IMR-90 (cell line): ENCODE measurements at regions not wholly inside any gene's neighbourhood (a gene's known extent, or its start where the extent isn't known, plus 50 kb on each side); places are given as distances from the start of the nearest gene placed in this dataset.

ENCODE experiments used
- ATAC-seq: fragments of 200-7000 bp; cut with Tn5 transposase; 2 replicates; pipeline ENCODE4 v1.9.1; 2020; ENCODE audit warnings: low read depth, mild to moderate bottlenecking, moderate library complexity
- BruUV-seq: library from RNA; stranded (reverse); fragments of 400-500 nt; replicated peaks from 2 replicates; lab custom pipeline; 2021; lab: Mats Ljungman, UMichigan
- CTCF ChIA-PET: fragments of 300-600 bp; formaldehyde crosslinking; extraction: SDS; loops from one replicate; lab custom pipeline; 2021; ENCODE audit warnings: antibody characterized with exemption; lab: Yijun Ruan, JAX
- POLR2A ChIA-PET: fragments of 300-600 bp; sonication (Branson Sonifier 250); formaldehyde crosslinking; loops from one replicate; lab custom pipeline; 2022; ENCODE audit warnings: antibody characterized with exemption; ENCODE audit not compliant: unreplicated experiment; lab: Charles Lee
- DNase-seq: peaks from one replicate; pipeline ENCODE4 v3.0.0; 2013
- H2AFZ ChIP-seq: replicated peaks from 2 replicates; pipeline ENCODE3; 2013; ENCODE audit warnings: low read length, mild to moderate bottlenecking; ENCODE audit not compliant: poor library complexity
- H2AK5ac ChIP-seq: 2 replicates; pipeline ENCODE4 v1.6.1; 2013; ENCODE audit warnings: low read depth, low read length, inconsistent platforms
- H2AK9ac ChIP-seq: replicated peaks from 2 replicates; pipeline ENCODE3; 2013; ENCODE audit warnings: mild to moderate bottlenecking, low read depth, low read length, moderate library complexity; ENCODE audit not compliant: poor library complexity
- H2BK120ac ChIP-seq: 2 replicates; pipeline ENCODE4 v1.6.1; 2013; ENCODE audit warnings: low read depth, low read length, inconsistent platforms
- H2BK15ac ChIP-seq: 3 replicates; pipeline ENCODE4 v1.6.1; 2013; ENCODE audit warnings: low read depth, low read length, inconsistent platforms
- H2BK20ac ChIP-seq: 2 replicates; pipeline ENCODE4 v1.6.1; 2013; ENCODE audit warnings: low read depth, mild to moderate bottlenecking, inconsistent platforms, low read length, moderate library complexity
- H2BK5ac ChIP-seq: 2 replicates; pipeline ENCODE4 v1.6.1; 2013; ENCODE audit warnings: mild to moderate bottlenecking, low read depth, low read length, inconsistent platforms; ENCODE audit not compliant: poor library complexity, severe bottlenecking
- H3K14ac ChIP-seq: replicated peaks from 2 replicates; pipeline ENCODE4 v1.6.1; 2013; ENCODE audit warnings: low read depth, low read length, inconsistent platforms
- H3K18ac ChIP-seq: 2 replicates; pipeline ENCODE4 v1.6.1; 2013; ENCODE audit warnings: low read depth, low read length, control low read depth
- H3K23ac ChIP-seq: 2 replicates; pipeline ENCODE4 v1.6.1; 2013; ENCODE audit warnings: low read depth, low read length, inconsistent platforms
- H3K27ac ChIP-seq: 2 replicates; pipeline ENCODE4 v1.5.1; 2013; ENCODE audit warnings: mild to moderate bottlenecking, control low read depth, low read length; ENCODE audit not compliant: insufficient read depth
- H3K27me3 ChIP-seq: 2 replicates; pipeline ENCODE4 v1.6.1; 2013; ENCODE audit warnings: low read length; ENCODE audit not compliant: control insufficient read depth, insufficient read depth
- H3K36me3 ChIP-seq: 2 replicates; pipeline ENCODE4 v1.6.1; 2013; ENCODE audit warnings: low read length, mixed read lengths; ENCODE audit not compliant: control insufficient read depth, insufficient read depth
- H3K4ac ChIP-seq: 2 replicates; pipeline ENCODE4 v1.6.1; 2013; ENCODE audit warnings: low read depth, low read length, inconsistent platforms
- H3K4me1 ChIP-seq: 2 replicates; pipeline ENCODE4 v1.6.1; 2013; ENCODE audit warnings: low read length, mixed read lengths; ENCODE audit not compliant: control insufficient read depth, insufficient read depth
- H3K4me2 ChIP-seq: 2 replicates; pipeline ENCODE4 v1.6.1; 2013; ENCODE audit warnings: low read depth, mild to moderate bottlenecking, control low read depth, low read length, moderate library complexity
- H3K4me3 ChIP-seq: 2 replicates; pipeline ENCODE4 v1.5.1; 2013; ENCODE audit warnings: low read depth, mild to moderate bottlenecking, control low read depth, low read length, moderate library complexity; ENCODE audit not compliant: insufficient read depth
- H3K56ac ChIP-seq: 2 replicates; pipeline ENCODE4 v1.6.1; 2013; ENCODE audit warnings: low read length, inconsistent platforms; ENCODE audit not compliant: insufficient read depth; ENCODE audit errors: extremely low read depth
- H3K79me1 ChIP-seq, 2 experiments: 2 replicates each; pipeline ENCODE4 v1.6.1; 2013; ENCODE audit warnings: low read length in 2 of 2, inconsistent platforms in 1 of 2, low read depth in 1 of 2
- H3K9ac ChIP-seq: 2 replicates; pipeline ENCODE4 v1.6.1; 2013; ENCODE audit warnings: low read depth, low read length, control low read depth
- H3K9me1 ChIP-seq: 2 replicates; pipeline ENCODE4 v1.6.1; 2013; ENCODE audit warnings: low read length, inconsistent platforms; ENCODE audit not compliant: insufficient read depth
- H3K9me3 ChIP-seq: 2 replicates; pipeline ENCODE4 v1.6.1; 2013; ENCODE audit warnings: low read length; ENCODE audit not compliant: control insufficient read depth, insufficient read depth
- H4K20me1 ChIP-seq: 2 replicates; pipeline ENCODE4 v1.6.1; 2013; ENCODE audit warnings: low read length, inconsistent platforms; ENCODE audit not compliant: insufficient read depth
- H4K5ac ChIP-seq: 2 replicates; pipeline ENCODE4 v1.6.1; 2013; ENCODE audit warnings: mild to moderate bottlenecking, low read depth, low read length, control low read depth
- H4K8ac ChIP-seq, 2 experiments: 2 replicates each; pipeline ENCODE4 v1.6.1; 2013; ENCODE audit warnings: low read depth in 2 of 2, low read length in 2 of 2, control low read depth in 1 of 2, inconsistent platforms in 1 of 2
- H4K91ac ChIP-seq: 2 replicates; pipeline ENCODE4 v1.6.1; 2013; ENCODE audit warnings: low read depth, low read length, inconsistent platforms; ENCODE audit not compliant: insufficient read depth
- CTCF ChIP-seq: conservative IDR thresholded peaks from 2 replicates; pipeline ENCODE4 v1.5.1; 2012; ENCODE audit warnings: mild to moderate bottlenecking, low read depth, low read length, improper control_type of control experiment
- ELK1 ChIP-seq: fragments of 150-350 bp; IDR thresholded peaks from 2 replicates; pipeline ENCODE4 v1.6.1; 2016; ENCODE audit warnings: low read depth, mild to moderate bottlenecking, low read length, moderate library complexity, borderline replicate concordance
- POLR2A ChIP-seq: IDR thresholded peaks from 2 replicates; pipeline ENCODE4 v1.6.1; 2012; ENCODE audit warnings: mild to moderate bottlenecking, low read depth, low read length
- RAD21 ChIP-seq: IDR thresholded peaks from 2 replicates; pipeline ENCODE4 v1.6.1; 2012; ENCODE audit warnings: low read length, improper control_type of control experiment
- WGBS, 2 experiments: methylation state at CpG; one replicate each; pipeline versions ENCODE4 v1.1.5 to v1.1.7; 2013; ENCODE audit warnings: missing lambda C conversion rate in 2 of 2; ENCODE audit not compliant: insufficient read length in 1 of 2; ENCODE audit errors: extremely low coverage in 2 of 2; 5-methylcytosine and 5-hydroxymethylcytosine counted together
- dilution Hi-C: fragments of 300-500 bp; cut with HindIII; formaldehyde crosslinking; loops from one replicate; pipeline ENCODE4 v1.14.3; 2018; ENCODE audit warnings: low sequenced_read_pairs; ENCODE audit not compliant: unreplicated experiment
- in situ Hi-C: fragments of 300-500 bp; cut with MboI; formaldehyde crosslinking; loops from 3 replicates; pipeline ENCODE4 v1.14.3; 2019; ENCODE audit warnings: low sequenced_read_pairs, inconsistent platforms, mixed read lengths
- intact Hi-C: fragments of 100-400 bp; cut with micrococcal nuclease; formaldehyde crosslinking; loops from 2 replicates; pipeline ENCODE4 v1.10.0; 2022

GRCh38 chr18:46243095-46243494 is 138.9 kb downstream of the HAUS1 start:
- H4K20me1 ChIP-seq: no peaks in the 10 kb centered on the region; the same call in 1 of the 2 replicates
- H3K4ac ChIP-seq: no peak overlapping the region
- no peak overlapping the region for H2AFZ ChIP-seq
- no peaks in the 10 kb centered on the region for H3K9me3 ChIP-seq
- H2BK15ac ChIP-seq: no peak overlapping the region
- H3K9ac ChIP-seq: no peak overlapping the region
- H2BK5ac ChIP-seq: peak overlapping the region; percentile 10
- H3K27ac ChIP-seq: no peak overlapping the region
- H3K36me3 ChIP-seq: peaks cover 2% of the 10 kb centered on the region; the same call in 1 of the 2 replicates
- no peak overlapping the region for H4K8ac ChIP-seq
- H3K4me3 ChIP-seq: no peak overlapping the region
- DNase-seq (peak; percentile 20), ATAC-seq (peak; percentile 51; the same call in 1 of the 2 replicates)
- in situ Hi-C loops: no loop called here
- peaks cover 24 to 49% of the 10 kb centered on the region in 2 experiments for H3K79me1 ChIP-seq
- H3K27me3 ChIP-seq: no peaks in the 10 kb centered on the region
- H2AK9ac ChIP-seq: no peak overlapping the region
- BruUV-seq: no TSS peak
- dilution Hi-C loops: no loop called here
- no peaks in the 10 kb centered on the region; the same call in 1 of the 2 replicates for H3K4me1 ChIP-seq
- ChIA-PET CTCF (no interaction called here), POLR2A (no interaction called here)
- no peak overlapping the region for H2BK20ac ChIP-seq
- WGBS, 2 experiments: no CpG with 5 or more reads among the region's 1 CpG
- TF ChIP-seq CTCF (no peak), ELK1 (no peak), RAD21 (no peak), POLR2A (no peak)
- H3K23ac ChIP-seq: no peak overlapping the region
- intact Hi-C loops: no loop called here
- H2AK5ac ChIP-seq: no peak overlapping the region
- no peak overlapping the region for H3K4me2 ChIP-seq
- no peak overlapping the region for H3K14ac ChIP-seq
- H4K5ac ChIP-seq: no peak overlapping the region
- no peak overlapping the region for H3K56ac ChIP-seq
- H2BK120ac ChIP-seq: no peak overlapping the region
- H3K18ac ChIP-seq: no peak overlapping the region
- H4K91ac ChIP-seq: no peak overlapping the region
- peaks cover 7% of the 10 kb centered on the region; the same call in 1 of the 2 replicates for H3K9me1 ChIP-seq
